Fibroblast of peridontal ligament (primary cell): ENCODE measurements at regions not wholly inside any gene's neighbourhood (a gene's known extent, or its start where the extent isn't known, plus 50 kb on each side); places are given as distances from the start of the nearest gene placed in this dataset.

Experiments
- DNase-seq: peaks from one replicate; pipeline ENCODE4 v3.0.0-alpha.2; 2010; ENCODE audit errors: extremely low read depth

DNA sequence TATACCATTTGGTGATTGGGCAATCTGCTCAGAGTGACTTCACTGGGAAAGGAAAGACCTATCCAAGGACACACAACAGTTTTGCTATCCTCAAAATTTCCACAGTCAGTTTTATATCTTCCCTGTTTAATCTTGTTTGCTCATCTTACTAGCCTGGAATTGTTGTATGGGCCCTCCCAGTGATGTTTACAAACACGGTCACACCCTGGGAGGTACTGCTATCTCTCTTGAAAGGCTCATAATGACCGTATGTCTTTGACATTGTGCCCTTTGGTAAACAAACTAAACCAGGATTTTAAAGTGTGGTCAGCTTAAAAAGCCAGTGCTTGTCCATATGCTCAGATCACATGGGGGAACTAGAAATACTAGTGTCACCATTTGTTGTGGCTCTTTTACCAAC is 277.0 kb downstream of the CDH2 start:
- DNase-seq = no peak

DNA sequence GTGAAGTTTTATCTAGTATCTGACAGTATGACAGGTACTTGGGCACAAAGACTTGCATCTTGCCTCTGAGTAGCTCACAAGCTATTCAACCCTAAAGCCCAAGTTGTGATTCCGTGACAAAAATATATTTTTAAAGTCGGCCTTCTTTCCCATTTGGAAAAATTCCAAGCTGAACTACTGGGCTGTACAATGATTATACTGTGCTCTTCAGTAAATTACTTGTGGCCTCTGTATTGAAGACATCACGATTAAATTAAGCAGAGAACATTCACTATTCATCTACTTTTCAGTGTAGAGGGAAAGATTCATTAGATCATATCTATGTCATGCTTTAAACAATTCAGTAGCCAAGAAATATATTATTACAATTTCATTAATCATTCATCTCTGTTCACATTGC is 282.2 kb downstream of the CDH2 start:
- DNase-seq = no peak

DNA sequence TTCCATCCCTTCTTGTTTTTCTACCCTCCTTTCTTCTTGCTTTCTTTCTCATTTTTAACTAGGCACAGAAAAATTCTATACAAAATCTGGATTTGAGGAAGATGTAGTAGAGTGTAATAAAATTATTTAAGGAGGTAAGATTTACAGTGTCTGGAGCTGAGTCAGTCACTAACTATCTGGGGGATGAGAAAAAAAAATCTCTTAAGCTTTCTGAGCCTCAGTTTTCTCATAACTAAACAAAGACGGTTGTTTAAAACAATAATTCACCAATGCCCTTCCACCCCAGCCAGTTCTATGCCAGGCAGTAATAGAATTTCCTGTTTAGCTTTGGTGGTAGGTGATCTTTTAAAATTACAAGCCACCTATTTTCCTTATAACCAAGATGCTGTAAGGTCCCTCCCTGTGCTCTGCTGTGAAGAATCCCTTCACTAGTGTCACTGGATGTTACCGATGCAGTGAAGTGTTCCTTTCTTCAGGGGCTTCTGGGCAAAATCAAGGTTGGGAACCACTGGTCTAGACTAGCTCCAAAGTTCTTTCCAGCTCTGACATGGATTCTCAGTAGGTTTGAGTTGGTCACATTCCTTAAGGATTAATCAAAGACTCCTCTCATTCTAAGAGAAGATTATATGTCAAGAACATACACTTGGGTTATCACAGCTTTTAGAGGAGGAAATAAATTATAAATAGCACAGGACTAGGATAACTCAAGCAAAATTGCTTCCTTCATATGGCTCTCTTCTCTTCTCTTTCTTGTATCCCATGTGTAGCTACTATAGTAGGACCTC is 289.0 kb downstream of the CDH2 start:
- DNase-seq = no peak

- no peak for DNase-seq
Observed at GRCh38 chr18:27887287-27887686, 289.6 kb downstream of the CDH2 start.

GRCh38 chr18:27879540-27879939 is 297.4 kb downstream of the CDH2 start:
- DNase-seq = no peak

DNA sequence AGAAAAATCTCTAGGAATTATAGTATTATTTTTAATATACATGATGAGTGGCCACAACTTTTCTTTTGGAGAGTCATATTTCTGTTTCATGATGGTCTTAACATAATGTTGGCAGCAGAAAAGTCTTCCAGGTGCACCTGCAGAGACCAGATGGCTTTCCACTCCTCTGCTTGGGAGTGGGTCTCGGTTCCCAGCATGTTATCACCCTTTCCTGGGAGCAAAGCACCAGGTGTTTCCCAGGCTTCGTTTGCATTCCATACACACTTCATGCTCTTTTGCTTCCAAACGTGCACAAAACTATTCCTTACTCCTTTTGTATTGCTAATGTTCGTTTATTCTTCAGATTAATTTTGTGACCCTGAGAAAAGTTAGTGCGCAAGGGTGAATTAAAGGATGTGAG is 305.2 kb downstream of the CDH2 start:
- no peak for DNase-seq

GRCh38 chr18:27869735-27870134 is 307.2 kb downstream of the CDH2 start:
- DNase-seq = no peak

DNA sequence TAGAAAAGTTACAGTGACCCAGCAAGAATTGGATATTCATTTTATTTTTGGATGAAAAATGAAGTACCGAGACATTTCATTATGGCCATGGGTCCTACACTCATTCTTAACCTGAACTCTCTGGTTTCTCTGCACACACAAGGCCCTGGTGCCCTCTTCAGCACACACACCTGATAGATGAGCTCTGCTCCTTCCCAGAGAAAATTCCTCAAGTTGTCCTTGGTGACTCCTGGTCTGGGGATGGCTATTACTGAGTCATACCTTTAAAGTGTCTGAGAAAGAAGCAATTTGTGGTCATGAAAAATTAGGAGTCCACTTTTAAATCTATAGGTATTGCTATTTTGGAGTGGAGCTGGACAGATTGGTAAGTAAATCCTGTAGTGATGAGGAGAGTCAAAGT is 311.5 kb downstream of the CDH2 start:
- no peak for DNase-seq

DNA sequence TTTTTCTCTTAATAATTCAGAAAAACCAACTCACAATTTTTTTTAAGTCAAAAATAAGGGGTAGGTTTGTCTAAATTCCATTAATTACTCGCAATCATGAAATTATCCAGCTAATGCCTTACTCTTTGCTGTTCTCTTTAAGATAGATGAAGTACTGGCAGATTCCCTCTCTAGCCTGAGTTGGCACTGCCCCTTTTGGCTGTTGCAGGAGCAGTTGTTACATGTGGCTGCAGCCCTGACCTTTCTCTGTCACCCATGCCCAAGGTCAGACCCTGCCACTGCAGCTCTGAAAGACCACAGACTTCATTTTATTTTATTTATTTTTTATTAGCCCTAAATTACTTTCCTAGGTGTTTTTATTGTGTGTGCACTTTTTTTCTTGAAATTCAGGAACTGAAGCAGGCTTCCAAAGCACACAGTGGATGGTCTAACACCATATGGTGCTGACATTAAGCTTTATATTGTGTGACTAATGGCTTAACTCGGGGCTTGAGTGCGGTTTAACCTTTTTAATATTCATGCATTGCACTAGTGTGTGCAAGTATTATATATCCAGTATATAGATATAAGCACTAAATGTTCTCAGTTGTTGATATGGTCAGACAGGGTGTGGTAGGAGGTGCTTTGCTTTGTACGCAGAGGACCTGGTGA is 313.0 kb downstream of the CDH2 start:
- no peak for DNase-seq

DNA sequence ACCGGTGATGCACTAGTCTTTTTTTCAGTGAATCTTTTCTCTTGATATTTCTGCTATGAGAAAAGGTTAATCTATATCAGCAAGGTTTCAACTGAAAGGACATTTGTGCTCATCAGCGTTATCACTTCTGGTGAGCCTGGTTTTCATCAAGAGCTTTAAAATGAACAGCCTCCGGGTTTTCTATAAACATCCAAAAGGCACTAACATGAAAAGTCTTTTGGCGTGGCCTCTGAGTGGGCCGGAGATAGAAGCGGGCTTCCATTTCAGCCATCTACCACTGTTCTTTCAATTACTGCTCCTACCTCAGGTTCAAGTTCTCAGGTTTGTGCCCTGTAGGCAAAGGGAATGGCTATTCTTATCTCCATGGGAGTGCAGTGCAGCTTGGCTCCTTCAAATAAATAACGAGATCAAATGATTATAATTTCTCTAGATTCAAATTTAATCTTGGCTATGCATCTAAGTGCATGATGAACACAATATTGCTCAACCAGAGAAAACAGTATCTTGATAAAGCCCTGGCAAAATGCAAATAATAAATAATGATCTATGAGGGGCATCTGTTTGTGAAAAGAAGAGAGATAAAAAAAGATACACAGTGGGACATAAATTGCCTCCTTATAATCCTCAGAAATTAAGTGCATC is 314.8 kb downstream of the CDH2 start:
- DNase-seq = no peak

DNA sequence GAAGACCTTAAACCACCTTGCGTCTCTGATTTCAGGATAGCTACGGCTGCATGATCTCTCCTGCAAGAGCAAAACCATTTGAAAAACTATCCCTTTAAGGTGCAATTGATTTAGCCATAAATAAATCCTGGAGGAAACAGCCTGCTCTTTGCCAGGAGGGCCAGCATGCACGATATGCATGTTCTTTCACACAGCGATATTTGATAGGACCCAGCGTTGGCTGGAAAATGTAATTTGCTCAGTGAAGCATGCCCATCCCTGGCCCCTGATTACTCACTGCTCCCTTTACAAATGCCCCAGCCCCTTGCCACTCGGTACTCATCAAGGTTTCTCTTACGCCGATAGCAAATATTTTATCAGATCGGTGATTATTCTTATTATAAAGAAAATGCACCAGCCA is 315.4 kb downstream of the CDH2 start:
- peak; percentile 2 for DNase-seq

DNA sequence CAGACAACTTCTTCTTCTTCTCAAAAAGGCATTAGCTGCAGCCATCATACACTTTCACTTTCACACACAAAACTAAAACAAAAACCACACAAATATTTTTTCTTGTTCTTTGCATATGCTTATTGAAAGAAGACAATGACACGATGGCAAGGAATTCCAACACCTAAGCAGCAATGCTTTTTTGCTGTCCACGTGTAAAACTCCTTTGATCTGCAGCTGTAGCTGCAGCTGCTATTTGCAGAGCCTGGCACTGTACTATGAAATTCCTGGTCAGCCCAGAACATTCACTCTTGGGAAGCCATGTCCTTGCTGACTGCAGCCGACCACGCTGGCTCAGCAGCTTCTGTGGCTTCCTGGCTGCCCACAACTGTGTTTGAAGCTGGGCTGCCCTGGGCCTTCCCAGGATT is 316.2 kb downstream of the CDH2 start:
- peak; percentile 23 for DNase-seq

DNA sequence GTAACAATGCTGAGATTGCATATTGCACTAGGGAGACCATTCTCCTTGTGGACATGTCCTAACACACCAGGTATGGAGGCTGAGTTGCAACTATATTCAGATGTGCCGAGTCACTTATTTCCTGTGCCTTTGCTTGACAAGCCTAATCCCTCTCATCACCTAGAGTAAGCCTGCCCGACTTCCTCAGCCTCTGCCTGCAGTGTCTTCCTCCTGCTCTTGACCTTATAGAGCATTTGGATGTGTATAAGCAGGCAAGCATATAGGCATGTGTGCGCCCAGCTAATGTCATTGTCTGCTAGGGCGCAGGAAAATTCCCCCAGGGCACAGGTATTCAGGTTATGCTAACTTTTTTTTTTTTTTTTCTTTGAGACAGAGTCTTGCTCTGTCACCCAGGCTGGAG is 316.9 kb downstream of the CDH2 start:
- no peak for DNase-seq

DNA sequence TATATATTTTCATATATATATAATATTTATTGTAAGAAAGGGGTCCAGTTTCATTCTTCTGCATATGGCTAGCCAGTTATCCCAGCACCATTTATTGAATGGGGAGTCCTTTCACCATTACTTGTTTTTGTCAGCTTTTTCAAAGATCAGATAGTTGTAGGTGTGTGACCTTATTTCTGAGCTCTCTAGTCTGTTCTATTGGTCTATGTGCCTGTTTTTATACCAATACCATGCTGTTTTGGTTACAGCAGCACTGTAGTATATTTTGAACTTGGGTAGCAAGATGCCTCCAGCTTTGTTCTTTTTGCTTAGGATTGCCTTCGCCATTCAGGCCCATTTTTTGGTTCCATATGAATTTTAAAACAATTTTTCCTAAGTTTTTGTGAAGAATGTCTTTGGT is 320.1 kb downstream of the CDH2 start:
- DNase-seq = no peak

DNA sequence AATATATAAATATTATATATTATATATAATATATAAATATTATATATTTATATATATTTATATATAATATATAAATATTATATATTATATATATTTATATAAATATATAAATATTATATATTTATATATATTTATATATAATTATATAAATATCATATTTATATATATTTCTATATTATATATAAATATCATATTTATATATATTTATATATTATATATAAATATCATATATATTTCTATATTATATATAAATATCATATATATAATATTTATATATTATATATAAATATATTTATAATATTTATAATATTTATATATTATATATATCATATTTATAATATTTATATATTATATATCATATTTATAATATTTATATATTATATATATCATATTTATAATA is 321.4 kb downstream of the CDH2 start:
- DNase-seq = no peak

- no peak for DNase-seq
Observed at GRCh38 chr18:27854631-27855030, 322.3 kb downstream of the CDH2 start.

DNA sequence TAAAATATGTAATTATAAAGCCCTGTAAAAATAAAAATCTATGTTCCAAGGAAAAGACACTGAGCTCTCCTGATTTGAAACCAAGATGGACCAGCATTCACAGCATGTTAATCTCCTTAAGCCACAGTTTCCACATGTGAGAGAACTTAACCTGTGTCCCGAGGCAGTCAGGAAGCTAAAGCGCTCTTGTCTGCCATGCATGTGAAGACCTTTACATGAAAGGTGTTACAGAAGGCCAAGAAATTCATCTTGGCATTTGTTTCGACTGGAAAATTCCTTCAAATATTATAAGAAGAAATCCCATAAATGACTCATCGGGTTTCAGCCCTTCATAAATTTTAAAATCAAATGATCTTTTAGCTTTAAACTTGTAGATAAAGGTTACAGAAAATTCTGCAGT is 328.6 kb downstream of the CDH2 start:
- no peak for DNase-seq

- no peak for DNase-seq
Observed at GRCh38 chr18:27847412-27847811, 329.5 kb downstream of the CDH2 start.

GRCh38 chr18:27845897-27846296 is 331.0 kb downstream of the CDH2 start:
- no peak for DNase-seq

GRCh38 chr18:27843783-27844777 is 332.9 kb downstream of the CDH2 start:
- peak; percentile 58 for DNase-seq

DNA sequence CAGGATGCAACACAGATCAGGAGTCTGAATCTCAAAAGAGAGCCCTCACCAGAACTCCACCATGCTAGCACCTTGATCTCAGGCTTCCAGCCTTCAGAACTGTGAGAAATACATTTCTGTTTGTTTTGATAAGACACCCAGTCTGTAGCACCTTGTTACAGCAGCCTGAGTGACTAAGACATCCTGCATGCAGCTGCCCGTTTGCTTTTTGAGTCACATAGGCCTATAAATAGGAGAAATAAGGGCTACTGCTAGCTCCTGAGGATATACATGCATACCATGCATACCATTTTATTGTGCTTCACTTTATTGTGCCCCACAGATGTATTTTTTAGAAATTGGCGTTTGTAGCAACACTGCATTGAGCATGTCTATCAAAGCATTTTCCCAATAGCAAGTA is 337.8 kb downstream of the CDH2 start:
- DNase-seq = peak; percentile 8

DNA sequence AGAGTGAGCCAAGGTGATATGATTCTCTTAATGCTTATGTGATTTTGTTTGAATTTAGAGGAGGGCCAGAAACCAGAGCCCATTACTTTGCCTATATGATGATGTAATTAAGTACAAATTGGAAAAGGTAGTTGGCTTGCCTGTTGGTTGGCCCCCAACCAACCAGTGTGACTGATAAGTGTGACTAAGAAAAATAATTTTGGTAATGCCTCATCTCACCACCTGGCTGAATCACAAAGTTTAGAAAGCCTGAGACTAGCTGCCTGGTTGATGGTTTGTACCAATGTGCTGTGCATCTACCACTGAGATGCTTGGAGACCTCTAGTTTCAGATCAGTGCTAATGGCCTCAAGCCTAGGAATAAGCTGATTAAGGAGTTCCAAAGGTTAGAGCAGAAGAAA is 338.7 kb downstream of the CDH2 start:
- DNase-seq = no peak
